HG03469 (cell line): ENCODE measurements at regions not wholly inside any gene's neighbourhood (a gene's known extent, or its start where the extent isn't known, plus 50 kb on each side); places are given as distances from the start of the nearest gene placed in this dataset.

Experiments used
- ATAC-seq: cut with Tn5 transposase; IDR thresholded peaks from one replicate; pipeline ENCODE4 v1.9.1; 2021; ENCODE audit warnings: mild to moderate bottlenecking, moderate library complexity, moderate number of reproducible peaks; ENCODE audit not compliant: unreplicated experiment

DNA sequence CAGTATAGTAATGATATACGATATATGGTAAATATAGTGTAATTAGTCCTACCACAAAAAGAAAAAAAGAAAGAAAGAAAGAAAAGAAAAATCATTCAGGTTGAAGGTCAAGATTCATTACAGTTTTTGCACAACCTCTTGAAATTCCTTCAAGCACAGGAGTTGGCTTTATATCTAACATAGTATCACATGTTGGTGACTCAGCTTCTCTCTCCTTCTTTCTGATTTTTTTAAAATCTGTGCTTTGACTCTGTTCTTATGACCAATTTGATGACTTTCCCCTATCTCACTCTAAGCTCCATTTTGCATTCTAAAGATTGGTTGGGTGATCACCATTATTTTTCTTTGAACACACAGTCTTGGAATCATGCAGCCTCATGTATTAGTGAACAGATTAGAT, 148.2 kb upstream of the COL11A1 start:
- no peak for ATAC-seq

DNA sequence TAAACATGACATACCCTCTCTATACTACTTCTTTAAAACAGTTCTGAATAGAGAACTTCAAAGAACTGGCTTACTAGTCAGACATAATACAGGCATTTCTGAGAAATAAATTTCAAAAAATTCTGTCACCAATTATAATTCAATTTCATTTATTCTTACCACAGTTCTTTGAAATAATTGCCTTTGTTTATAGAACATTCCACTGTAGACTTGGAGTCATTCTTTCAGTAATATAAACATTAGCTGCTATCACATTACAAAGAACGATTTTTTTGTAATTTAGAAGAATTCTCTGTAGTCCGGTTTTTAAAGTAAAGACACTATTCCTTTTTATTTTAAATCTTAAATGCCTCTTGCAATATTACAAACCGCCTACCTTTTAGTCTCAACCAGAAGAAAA, 146.4 kb upstream of the COL11A1 start:
- no peak for ATAC-seq

DNA sequence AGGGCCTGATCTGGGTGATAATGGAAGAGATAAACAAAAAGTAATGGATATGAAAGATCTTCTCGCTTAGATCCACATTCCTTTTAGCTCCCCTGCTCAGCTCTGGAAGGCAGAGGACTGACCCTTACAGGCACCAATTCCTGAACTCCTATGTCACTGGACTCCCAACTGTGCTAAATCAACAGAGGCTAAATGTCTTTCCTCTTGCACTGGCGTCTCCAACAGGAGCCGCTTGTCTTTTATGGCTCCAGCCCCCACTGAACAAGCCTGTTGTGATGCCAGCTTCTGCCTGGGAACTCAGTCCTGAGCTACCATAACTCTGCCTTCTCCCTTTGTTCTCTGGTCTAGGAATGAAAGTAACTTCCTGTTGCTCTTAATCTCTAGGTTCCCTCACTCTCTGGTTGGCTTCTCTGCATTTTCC, 142.1 kb upstream of the COL11A1 start:
- ATAC-seq, result no peak

DNA sequence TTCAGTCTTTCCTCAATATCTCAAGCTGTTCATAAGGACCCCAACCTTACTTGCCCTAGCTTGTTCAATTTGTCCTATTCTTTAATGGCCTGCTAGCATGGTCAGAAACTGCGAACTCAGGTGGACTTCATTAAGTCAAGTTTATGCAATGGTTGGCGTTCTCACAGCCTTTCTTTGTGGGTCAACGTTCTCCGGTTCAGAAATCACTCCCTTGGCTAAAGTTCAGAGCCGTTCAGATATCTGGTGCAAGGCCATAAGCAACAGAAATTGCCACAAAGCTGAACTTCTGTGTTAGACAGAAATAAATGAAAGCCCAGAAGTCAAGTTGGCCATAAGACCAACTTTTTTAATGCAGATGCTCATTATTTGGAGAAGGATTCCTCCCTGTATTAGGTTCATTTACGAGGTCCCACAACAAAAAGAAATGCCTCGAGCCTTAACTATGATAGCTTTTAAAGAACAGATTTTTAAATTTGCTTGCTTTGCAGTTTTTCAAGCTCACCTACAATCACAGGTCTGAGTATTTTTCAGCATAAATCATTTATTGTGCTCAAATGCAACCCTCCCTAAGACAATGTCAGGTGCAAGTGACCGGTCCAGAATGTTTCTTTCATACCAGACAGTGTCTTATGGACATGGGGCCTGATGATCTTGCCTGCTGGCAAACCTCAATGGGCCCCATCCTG, 140.2 kb upstream of the COL11A1 start:
- ATAC-seq, result no peak

DNA sequence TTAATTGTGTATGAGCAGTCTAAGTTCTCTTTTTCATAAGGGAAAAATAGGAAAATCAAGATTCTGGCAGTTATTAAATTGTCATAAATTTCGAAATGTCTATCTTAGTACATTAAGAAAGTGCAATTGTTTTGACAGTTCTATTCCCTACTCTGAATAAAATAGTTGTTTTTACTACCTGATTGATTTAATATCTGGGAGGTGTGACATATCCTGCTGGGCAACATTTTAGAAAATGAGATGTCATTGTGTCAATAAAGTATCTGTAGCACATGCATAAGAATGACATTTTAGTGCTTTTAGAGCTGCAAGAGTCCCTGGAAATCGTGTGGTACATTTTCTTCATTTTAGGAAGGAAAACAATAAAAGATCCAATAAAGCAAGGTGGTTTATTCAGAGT, 139.2 kb upstream of the COL11A1 start:
- ATAC-seq, result no peak

DNA sequence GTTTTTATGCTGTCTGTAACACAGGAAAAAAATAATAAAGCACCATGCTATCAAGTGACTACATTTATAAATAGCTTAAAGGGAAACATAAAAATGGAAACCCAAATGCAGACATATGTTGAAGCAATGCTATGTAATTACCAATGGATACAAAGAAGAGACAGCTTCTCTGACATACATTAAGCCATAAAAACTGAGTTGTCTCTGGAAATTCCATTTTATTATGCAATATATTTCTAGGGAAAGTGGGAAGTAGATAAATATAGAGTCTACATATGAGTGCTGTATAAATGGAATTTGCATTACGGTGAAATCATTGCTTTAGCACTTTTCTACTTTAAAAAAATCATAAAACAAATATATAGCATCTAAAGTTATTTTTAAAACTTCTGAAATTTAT, 135.2 kb upstream of the COL11A1 start:
- ATAC-seq, result no peak

DNA sequence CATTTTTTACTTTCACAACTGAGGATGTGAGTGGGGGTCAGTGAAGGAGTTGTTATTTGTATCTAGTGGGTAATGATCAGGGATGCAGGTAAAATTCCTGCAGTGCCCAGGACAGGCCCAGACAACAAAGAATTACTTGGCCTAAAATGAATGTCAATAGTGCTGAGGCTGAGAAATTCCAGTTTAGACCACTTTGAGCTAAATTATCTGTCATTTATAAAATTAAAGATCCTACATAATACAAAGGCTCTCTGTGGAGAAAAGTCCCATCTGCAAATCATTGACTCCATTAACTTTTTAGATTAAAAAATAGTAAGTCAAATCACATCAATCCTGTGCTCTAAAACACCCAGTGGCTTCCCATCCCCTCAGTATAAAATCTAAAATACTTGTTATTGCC, 130.7 kb upstream of the COL11A1 start:
- ATAC-seq, result no peak

DNA sequence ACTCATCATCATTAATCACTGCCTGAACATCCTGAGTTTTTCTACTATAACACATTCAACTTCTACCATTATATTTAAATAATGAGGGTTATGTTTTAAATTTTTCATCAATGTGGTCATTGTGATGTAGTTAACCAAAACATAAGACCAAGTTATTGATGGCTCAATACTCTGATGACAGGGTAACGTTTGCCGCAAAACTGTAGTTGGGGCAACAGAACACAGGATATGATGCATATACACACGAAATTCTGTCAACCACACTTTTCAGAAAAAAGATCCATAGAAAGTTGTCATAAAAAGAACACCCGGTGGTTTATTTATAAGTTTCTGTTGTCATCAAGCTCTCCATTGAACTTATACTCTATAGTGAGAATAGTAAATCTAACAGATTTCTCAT, 121.7 kb upstream of the COL11A1 start:
- no peak for ATAC-seq

DNA sequence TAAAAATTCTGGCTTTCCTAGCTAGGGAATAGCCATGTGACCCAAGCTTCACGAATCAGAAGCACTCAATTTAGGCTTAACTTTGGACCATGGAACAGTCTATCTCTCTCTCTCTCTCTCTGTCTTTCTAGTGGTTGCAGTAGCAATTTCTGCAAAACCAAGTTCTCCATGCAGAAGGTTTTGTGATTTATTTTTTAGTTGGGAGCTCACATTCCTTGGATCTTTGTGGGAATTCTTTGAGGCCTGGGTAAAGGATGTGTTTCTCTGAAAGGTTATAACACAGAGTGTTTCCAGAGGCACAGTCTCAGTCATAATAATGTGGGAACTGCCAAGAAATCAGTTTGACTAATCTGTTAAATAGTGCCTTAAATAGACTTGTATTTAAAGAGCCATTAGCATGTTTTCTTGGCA, 112.3 kb upstream of the COL11A1 start:
- no peak for ATAC-seq

DNA sequence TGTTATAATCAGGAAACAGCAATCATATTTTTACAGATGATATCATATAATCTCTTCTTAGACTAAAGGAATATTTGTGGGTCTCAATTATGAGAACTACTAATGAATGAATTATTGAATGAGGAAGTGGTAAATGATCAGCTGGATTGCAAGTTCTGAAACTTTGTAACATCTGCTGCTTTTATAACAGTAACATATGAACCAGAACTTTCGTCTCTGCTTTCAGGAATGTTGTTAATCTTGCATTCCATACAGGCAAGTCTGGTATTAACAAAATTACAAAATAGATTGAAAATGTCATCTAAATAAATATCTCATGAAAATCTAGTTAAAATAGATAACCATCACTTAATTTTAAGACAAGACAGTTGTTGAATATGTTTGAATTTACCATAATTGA, 110.5 kb upstream of the COL11A1 start:
- no peak for ATAC-seq

DNA sequence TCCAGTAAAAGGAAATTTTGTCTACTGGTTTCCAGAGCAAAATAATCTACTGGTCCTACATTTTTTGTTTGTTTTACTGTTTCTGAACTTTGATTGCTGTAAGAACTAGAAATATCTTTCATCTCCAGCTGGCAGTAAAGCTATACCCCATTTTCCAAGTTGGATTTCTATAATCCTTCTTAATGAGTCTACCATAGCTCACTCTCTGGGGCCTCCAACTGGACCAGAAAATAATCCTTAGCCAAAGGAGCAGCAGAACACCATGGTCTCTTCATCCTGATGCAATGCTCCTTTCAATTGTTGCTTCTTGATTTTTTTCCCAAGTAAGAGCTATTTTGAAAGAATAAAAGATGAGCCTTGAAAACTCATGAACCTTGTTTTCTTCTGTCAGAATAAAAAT, 110.0 kb upstream of the COL11A1 start:
- ATAC-seq, result no peak

DNA sequence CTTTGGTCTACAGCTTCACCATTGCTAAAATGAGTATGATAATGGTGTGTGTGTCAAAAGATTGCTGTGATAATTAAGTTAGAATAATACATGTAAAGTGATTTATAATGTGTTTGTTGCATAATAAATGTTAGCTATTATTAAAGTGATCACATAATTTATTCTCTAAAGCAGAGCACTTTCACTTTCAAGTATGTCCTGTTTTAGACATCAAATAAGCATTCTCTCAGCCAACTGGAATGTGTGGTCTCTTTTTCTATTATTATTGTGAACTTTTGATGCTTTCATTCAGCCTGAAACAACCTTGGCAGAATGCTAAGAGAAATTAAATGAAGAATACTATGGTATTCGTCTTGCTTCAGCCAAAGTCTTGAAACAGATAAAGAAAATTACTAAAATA, 102.8 kb upstream of the COL11A1 start:
- no peak for ATAC-seq

DNA sequence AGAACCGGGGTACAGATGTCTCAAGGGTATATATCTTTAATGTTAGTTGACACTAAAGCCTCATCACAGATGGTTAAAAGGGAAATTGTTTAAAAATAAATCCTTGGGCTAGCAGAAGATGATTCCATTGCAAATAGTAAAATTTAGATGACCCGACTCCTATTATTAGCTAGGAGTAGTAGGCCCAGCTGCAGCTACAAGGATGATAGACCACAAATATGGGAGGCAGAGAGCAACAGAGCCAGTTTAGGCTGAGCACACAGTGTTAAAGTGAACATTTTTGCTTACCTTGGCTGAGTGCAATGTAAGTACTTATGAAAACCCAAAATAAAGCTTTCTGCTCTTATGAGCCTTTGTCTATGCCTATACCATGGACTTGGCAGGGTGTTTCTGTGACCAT, 100.5 kb upstream of the COL11A1 start:
- ATAC-seq, result no peak

DNA sequence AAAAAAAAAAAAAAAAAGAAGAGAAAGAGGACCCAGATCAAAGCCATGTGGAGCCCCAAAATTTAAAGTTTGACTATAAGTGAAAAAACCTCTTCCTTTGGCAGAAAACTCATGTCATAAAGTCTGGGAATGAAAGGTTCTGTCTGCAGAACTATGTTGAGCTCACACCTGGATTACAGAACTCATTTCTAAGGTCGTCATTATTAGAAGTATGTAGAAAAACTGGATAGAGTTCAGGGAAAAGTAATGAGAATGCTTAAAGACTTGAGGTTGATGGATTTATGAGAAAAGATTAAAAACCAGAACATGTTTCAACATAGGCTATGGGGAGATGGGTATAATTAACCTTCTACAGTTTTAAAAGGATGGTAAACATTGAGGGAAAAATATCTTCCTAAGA, 90.7 kb upstream of the COL11A1 start:
- no peak for ATAC-seq

DNA sequence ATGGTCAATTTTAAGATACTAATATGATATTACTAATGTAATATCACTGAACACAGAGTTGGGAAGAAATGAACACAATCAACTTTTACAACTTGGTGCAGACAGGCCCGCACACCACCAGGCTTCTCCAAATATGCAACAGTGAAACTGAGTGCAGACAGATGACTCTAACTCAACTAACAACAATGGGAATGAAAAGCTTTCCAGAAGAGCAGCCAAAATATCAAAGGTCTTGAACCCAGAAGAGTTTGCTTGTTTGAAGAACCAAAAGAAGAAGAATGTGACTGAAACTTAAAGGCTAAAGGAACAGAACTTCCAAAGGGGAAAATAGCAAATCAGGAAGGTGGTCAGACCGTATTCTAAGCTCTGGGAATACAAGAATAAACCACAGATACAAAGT, 89.8 kb upstream of the COL11A1 start:
- no peak for ATAC-seq

DNA sequence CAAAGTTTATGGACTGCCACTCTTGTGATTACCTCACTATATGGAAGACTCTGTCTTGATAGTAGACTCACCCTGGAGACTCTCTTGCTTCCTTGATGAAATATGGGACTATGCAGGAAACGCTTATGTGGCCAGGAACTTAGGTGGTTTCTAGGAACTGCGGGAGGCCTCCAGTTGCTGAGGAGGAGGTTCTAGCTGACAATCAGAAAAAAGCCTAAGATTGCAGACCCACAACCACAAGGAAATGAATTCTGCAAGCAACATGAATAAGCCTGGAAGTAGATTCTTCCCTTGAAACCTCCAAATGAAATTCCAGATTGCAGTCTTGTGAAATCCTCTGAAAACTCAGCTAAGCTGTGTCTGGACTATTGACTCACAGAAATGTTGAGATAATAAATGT, 88.9 kb upstream of the COL11A1 start:
- ATAC-seq, result no peak

DNA sequence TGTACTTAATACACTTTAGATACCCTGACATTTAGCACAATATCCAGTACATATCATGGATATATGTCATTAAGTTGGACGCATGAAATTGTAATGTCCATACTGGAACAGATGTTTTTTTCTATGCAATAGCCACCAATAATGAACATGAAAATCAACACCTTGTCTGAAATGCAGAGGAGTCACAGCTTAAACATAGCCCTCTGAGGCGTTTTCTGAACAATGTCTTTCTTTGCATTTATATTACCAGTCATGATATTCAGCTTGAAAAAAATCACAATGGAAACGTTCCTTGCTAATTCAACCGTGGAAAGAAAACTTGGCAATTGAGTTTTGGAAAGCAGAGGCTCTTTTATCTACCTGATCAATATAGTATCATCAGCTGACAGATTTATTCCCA, 86.7 kb upstream of the COL11A1 start:
- no peak for ATAC-seq

DNA sequence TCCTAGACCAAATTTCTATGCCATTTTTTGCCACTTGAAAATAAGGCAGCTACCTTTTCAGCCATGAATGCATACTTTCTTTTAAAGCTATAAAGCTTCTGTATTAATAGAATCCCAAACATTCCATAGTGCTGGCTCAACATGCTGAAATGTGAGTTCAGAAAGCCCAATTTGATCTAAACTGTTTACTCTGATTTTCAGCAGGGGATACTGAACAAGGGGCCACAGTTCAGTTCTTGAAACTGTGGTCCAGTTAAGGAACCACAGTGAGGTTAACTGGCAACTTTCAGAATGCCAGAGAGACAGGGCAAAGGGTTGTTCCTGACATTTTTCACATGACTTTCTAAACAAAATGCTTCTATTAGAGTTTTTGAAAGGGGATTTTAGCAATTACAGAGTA, 85.7 kb upstream of the COL11A1 start:
- ATAC-seq, result no peak

DNA sequence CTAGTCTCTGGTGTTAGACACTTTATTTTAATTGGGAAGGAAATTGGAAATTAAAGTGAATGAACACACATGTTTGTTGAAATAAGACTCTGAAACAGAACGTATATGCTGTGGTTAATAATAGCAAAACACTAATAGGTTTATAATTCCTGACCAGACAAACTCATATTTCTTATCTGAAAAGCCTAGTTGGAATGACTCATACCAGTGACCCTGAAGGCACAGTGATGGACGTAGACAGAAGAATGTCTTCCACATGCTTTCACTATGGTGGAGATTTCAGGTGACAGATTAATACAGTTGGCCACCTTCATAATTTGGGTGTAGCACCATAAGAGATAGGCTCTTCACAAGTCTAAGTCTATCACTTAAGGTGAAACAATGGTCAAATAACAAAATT, 83.0 kb upstream of the COL11A1 start:
- ATAC-seq, result no peak

DNA sequence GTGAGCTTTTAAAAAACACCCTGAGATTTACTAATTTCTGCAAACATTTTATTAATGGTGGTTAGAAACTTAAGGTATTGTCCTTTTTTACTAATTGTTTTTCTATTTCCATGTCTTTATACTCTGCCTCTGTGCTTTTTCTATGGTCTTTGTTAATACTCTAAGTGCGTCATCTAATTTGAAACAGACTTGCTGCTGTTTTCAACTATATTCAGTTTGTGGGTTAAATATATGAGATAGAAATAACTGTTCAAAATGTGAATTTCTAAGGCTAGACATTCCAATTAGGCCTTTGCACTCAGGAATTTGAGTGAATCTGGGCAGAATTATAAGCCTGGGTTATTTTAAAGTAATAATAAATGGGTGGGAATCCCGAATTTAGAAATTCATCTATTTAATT, 82.4 kb upstream of the COL11A1 start:
- ATAC-seq, result no peak

DNA sequence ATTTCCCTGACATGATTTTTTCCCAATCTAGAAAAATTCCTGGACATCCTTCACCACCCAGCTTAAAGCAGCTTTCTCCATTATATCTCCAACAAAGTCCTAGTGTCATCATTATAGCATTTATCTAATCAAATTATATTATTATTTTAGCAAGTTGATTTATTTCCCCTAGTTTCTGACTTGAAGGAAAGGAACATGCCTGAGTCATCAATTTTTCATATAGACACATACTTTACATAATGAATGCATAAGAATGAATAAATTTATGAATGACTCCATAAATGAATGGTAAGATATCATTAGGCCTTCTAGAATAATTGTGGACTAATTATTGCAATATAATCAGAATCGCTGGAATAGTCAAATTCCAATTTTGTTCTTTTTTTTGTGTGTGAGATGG, 79.4 kb upstream of the COL11A1 start:
- no peak for ATAC-seq

DNA sequence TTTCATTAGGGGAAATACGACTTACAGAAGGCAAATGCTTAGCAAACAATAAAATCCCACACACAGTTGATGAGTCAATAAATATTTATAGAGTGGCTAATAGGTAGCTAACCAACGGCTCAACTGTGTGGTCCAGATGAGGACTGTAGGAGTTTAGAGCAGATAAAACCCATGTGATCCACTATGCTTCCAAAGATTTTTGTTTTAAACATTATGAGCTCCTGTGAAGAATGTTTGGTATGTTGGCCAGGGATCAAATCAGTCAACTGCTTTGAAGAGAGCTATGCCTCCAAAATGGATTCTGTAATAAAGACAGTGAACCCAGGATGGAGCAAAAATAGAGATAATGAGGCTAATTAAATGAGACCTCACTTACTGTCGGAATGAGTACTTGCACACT, 72.3 kb upstream of the COL11A1 start:
- no peak for ATAC-seq

DNA sequence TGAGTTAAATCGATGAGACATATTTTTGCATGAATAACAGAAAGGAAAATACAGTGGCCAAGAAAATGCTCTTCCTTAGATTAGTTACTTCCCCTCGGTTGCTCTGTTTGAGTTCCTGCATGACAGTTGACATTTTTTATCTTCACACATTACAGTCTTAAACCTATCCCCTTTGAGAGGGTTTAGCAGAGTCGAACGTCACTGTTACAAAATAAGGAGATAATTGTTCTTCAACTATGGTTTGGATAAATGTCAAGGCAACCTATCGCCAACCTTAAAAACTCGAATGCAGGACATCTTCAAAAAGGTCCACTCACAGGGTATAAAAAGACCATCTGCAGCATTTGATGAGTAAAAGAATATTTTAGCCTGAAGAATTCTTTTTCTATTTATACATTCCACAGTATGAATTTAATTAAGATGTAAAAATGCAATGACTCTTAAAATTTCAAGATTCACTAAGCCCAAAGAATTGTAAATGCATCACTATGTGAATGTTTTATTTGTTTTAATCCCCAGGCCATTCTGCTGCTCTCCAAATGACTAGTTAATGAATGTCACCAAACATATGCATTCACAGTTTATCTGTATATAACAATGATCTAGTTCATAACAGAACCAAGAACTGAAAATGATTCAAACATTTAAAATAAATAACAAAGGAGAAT, 68.9 kb upstream of the COL11A1 start:
- ATAC-seq, result no peak
